ENCODE measurements at regions not wholly inside any gene's neighbourhood (a gene's known extent, or its start where the extent isn't known, plus 50 kb on each side); places are given as distances from the start of the nearest gene placed in this dataset.

- DNase-seq = no peak
- TF ChIP-seq, protein P1, sequence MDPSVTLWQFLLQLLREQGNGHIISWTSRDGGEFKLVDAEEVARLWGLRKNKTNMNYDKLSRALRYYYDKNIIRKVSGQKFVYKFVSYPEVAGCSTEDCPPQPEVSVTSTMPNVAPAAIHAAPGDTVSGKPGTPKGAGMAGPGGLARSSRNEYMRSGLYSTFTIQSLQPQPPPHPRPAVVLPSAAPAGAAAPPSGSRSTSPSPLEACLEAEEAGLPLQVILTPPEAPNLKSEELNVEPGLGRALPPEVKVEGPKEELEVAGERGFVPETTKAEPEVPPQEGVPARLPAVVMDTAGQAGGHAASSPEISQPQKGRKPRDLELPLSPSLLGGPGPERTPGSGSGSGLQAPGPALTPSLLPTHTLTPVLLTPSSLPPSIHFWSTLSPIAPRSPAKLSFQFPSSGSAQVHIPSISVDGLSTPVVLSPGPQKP (IDR thresholded peaks at IDR 0.05; ENCODE audit: borderline replicate concordance, low read depth, low read length) = no peak
- no peak for TF ChIP-seq CHD1 (IDR thresholded peaks at IDR 0.05; ENCODE audit: low read depth, low read length)
- TF ChIP-seq RAD21 (IDR thresholded peaks at IDR 0.05; ENCODE audit: low read length) = no peak
- TF ChIP-seq MAZ (IDR thresholded peaks at IDR 0.05; ENCODE audit: borderline replicate concordance, low read depth, low read length) = no peak
- no peak for TF ChIP-seq MAFK (IDR thresholded peaks at IDR 0.05; ENCODE audit: low read depth, low read length)
- TF ChIP-seq BHLHE40 (IDR thresholded peaks at IDR 0.05; ENCODE audit: low read depth, low read length) = no peak
- TF ChIP-seq MXI1 (IDR thresholded peaks at IDR 0.05; ENCODE audit: borderline replicate concordance, low read depth, low read length) = no peak
- no peak overlapping the region for H2BK20ac ChIP-seq (ENCODE audit: low read depth, low read length)
- no peak overlapping the region for H3K56ac ChIP-seq (ENCODE audit: extremely low read depth, insufficient read depth, low read length)
- H4K5ac ChIP-seq (ENCODE audit: low read depth, low read length) = no peak overlapping the region
- no peak overlapping the region for H3K18ac ChIP-seq (ENCODE audit: low read depth, low read length)
- no peaks in the 10 kb centered on the region for H3K9me1 ChIP-seq (ENCODE audit: insufficient read depth, low read length)
- H3K36me3 ChIP-seq (ENCODE audit: control insufficient read depth, insufficient read depth, low read length) = no peaks in the 10 kb centered on the region
- no peak overlapping the region for H2BK15ac ChIP-seq (ENCODE audit: low read depth, low read length)
- H2BK120ac ChIP-seq (ENCODE audit: low read depth, low read length) = no peak overlapping the region
- ChIA-PET POLR2A (ENCODE audit: unreplicated experiment) (no interaction called here), CTCF (no interaction called here)
- H3K9ac ChIP-seq (ENCODE audit: low read depth, low read length) = no peak overlapping the region
- H3K27me3 ChIP-seq (ENCODE audit: control insufficient read depth, insufficient read depth, low read length) = no peaks in the 10 kb centered on the region
- H3K4me3 ChIP-seq (ENCODE audit: insufficient read depth, low read depth, low read length) = no peak overlapping the region
- H3K14ac ChIP-seq (replicated peaks; ENCODE audit: low read depth, low read length) = no peak overlapping the region
- no TSS peak for BruUV-seq (replicated peaks)
- no peak overlapping the region for H4K8ac ChIP-seq (ENCODE audit: low read depth in 2 of 2, low read length in 2 of 2)
- ATAC-seq (ENCODE audit: low read depth) = no peak
- H3K9me3 ChIP-seq (ENCODE audit: control insufficient read depth, insufficient read depth, low read length) = peaks cover 16% of the 10 kb centered on the region
- H3K27ac ChIP-seq (ENCODE audit: insufficient read depth, low read length) = no peak overlapping the region
- dilution Hi-C loops (cut with HindIII; ENCODE audit: low sequenced_read_pairs, unreplicated experiment) = no loop called here
- no peak overlapping the region for H2BK5ac ChIP-seq (ENCODE audit: low read depth, low read length, poor library complexity, severe bottlenecking)
- no peak overlapping the region for H2AK9ac ChIP-seq (replicated peaks; ENCODE audit: low read depth, low read length, poor library complexity)
- in situ Hi-C loops (cut with MboI; ENCODE audit: low sequenced_read_pairs) = no loop called here
- no peak overlapping the region for H3K4ac ChIP-seq (ENCODE audit: low read depth, low read length)
- no CpG with 5 or more reads among the region's 3 CpGs for WGBS, 2 experiments (ENCODE audit: extremely low coverage in 2 of 2, insufficient read length in 1 of 2)
- H2AK5ac ChIP-seq (ENCODE audit: low read depth, low read length) = no peak overlapping the region
- no peaks in the 10 kb centered on the region for H3K4me1 ChIP-seq (ENCODE audit: control insufficient read depth, insufficient read depth, low read length)
- H4K91ac ChIP-seq (ENCODE audit: insufficient read depth, low read depth, low read length) = no peak overlapping the region
- H3K79me1 ChIP-seq (ENCODE audit: low read depth in 1 of 2, low read length in 2 of 2) = no peaks in the 10 kb centered on the region
- H4K20me1 ChIP-seq (ENCODE audit: insufficient read depth, low read length) = no peaks in the 10 kb centered on the region
- intact Hi-C loops (cut with micrococcal nuclease) = no loop called here
- no peak overlapping the region for H3K4me2 ChIP-seq (ENCODE audit: low read depth, low read length)
- H2AFZ ChIP-seq (replicated peaks; ENCODE audit: low read length, poor library complexity) = no peak overlapping the region
- H3K23ac ChIP-seq (ENCODE audit: low read depth, low read length) = no peak overlapping the region
Observed at GRCh38 chr16:6701096-6701495, 631.5 kb upstream of the RBFOX1 start.
